Osteoblast (primary cell): ENCODE measurements at regions not wholly inside any gene's neighbourhood (a gene's known extent, or its start where the extent isn't known, plus 50 kb on each side); places are given as distances from the start of the nearest gene placed in this dataset.
A peak's percentile ranks its signal among the peaks of the same experiment; 100 is the strongest.
"Not testable (repeated sequence)": the region's sequence is repeated elsewhere in the genome, so short reads cannot be mapped to it uniquely, and the experiment has no call there.

Experiments used
- DNase-seq: peaks from one replicate; pipeline ENCODE4 v3.0.0; 2011; ENCODE audit warnings: low spot score, mixed read lengths; ENCODE audit not compliant: insufficient read length; ENCODE audit errors: missing footprints
- H2AFZ ChIP-seq: 2 replicates; pipeline ENCODE4 v1.6.0; 2011; ENCODE audit warnings: mild to moderate bottlenecking, low read length
- H3K27ac ChIP-seq: 2 replicates; pipeline ENCODE4 v1.5.1; 2011; ENCODE audit warnings: mild to moderate bottlenecking, low read depth, low read length, moderate library complexity
- H3K27me3 ChIP-seq: 2 replicates; pipeline ENCODE4 v1.6.0; 2012; ENCODE audit warnings: mild to moderate bottlenecking, control low read depth, inconsistent platforms, low read length, moderate library complexity; ENCODE audit not compliant: insufficient read depth
- H3K36me3 ChIP-seq: 2 replicates; pipeline ENCODE4 v1.5.1; 2011; ENCODE audit warnings: mild to moderate bottlenecking, low read length, control low read depth, moderate library complexity; ENCODE audit not compliant: insufficient read depth
- H3K4me1 ChIP-seq: 2 replicates; pipeline ENCODE4 v1.5.1; 2011; ENCODE audit warnings: mild to moderate bottlenecking, low read length, control low read depth, moderate library complexity; ENCODE audit not compliant: insufficient read depth
- H3K4me2 ChIP-seq: 2 replicates; pipeline ENCODE4 v1.6.0; 2011; ENCODE audit warnings: mild to moderate bottlenecking, low read length; ENCODE audit not compliant: insufficient read depth
- H3K4me3 ChIP-seq: fragments of 200-600 bp; sonication (generic); 3 replicates; pipeline ENCODE4 v1.5.1; 2012; ENCODE audit warnings: mild to moderate bottlenecking, low read length, inconsistent platforms; ENCODE audit not compliant: insufficient read depth
- H3K79me2 ChIP-seq: 2 replicates; pipeline ENCODE4 v1.6.0; 2012; ENCODE audit warnings: mild to moderate bottlenecking, low read length, control low read depth, inconsistent platforms; ENCODE audit not compliant: insufficient read depth
- H3K9me3 ChIP-seq: 2 replicates; pipeline ENCODE4 v1.5.1; 2011; ENCODE audit warnings: low read depth, low read length, control low read depth
- H4K20me1 ChIP-seq: 2 replicates; pipeline ENCODE4 v1.6.0; 2012; ENCODE audit warnings: mild to moderate bottlenecking, low read length, control low read depth; ENCODE audit not compliant: insufficient read depth
- CTCF ChIP-seq: IDR thresholded peaks from 2 replicates; pipeline ENCODE4 v1.5.1; 2011; ENCODE audit warnings: mild to moderate bottlenecking, low read depth, low read length, moderate library complexity; ENCODE audit errors: extremely low read depth

GRCh38 chr13:49859560-49859959 lies 67.1 kb upstream of the KPNA3 start:
- peak overlapping the region; percentile 20 for H3K4me3 ChIP-seq
- H4K20me1 ChIP-seq, result no peaks in the 10 kb centered on the region
- peak overlapping the region; percentile 22 for H3K4me2 ChIP-seq
- no peaks in the 10 kb centered on the region for H3K79me2 ChIP-seq
- peaks cover 28% of the 10 kb centered on the region for H3K4me1 ChIP-seq
- no peak for TF ChIP-seq CTCF
- H3K36me3 ChIP-seq, result no peaks in the 10 kb centered on the region
- H2AFZ ChIP-seq, result peak overlapping the region; percentile 57
- DNase-seq, result no peak
- no peaks in the 10 kb centered on the region for H3K9me3 ChIP-seq
- H3K27me3 ChIP-seq, result no peaks in the 10 kb centered on the region
- peak overlapping the region; percentile 84 for H3K27ac ChIP-seq

GRCh38 chr13:49858178-49858856 lies 65.8 kb upstream of the KPNA3 start:
- Histone ChIP-seq H3K4me3 (no peak overlapping the region), H3K79me2 (no peaks in the 10 kb centered on the region), H4K20me1 (no peaks in the 10 kb centered on the region), H3K9me3 (no peaks in the 10 kb centered on the region), H3K27ac (peak overlapping the region; percentile 84), H3K36me3 (no peaks in the 10 kb centered on the region), H3K4me2 (peak overlapping the region; percentile 22), H3K27me3 (no peaks in the 10 kb centered on the region), H2AFZ (no peak overlapping the region), H3K4me1 (peaks cover 28% of the 10 kb centered on the region)
- no peak for TF ChIP-seq CTCF
- DNase-seq, result peak; percentile 71

GRCh38 chr13:49855930-49856329 lies 63.4 kb upstream of the KPNA3 start:
- H3K4me1 ChIP-seq, result peaks cover 28% of the 10 kb centered on the region
- DNase-seq, result no peak
- H3K79me2 ChIP-seq, result no peaks in the 10 kb centered on the region
- H3K27ac ChIP-seq, result no peak overlapping the region
- H3K9me3 ChIP-seq, result no peaks in the 10 kb centered on the region
- H3K36me3 ChIP-seq, result no peaks in the 10 kb centered on the region
- TF ChIP-seq CTCF, result no peak
- no peak overlapping the region for H3K4me3 ChIP-seq
- H4K20me1 ChIP-seq, result no peaks in the 10 kb centered on the region
- H3K4me2 ChIP-seq, result no peak overlapping the region
- H3K27me3 ChIP-seq, result no peaks in the 10 kb centered on the region
- H2AFZ ChIP-seq, result no peak overlapping the region

GRCh38 chr13:49853535-49853934 lies 61.1 kb upstream of the KPNA3 start:
- Histone ChIP-seq H3K36me3 (no peaks in the 10 kb centered on the region), H3K4me2 (no peak overlapping the region), H3K79me2 (no peaks in the 10 kb centered on the region), H3K27me3 (no peaks in the 10 kb centered on the region), H3K27ac (no peak overlapping the region), H2AFZ (no peak overlapping the region), H3K9me3 (no peaks in the 10 kb centered on the region), H3K4me3 (no peak overlapping the region), H3K4me1 (peaks cover 12% of the 10 kb centered on the region), H4K20me1 (no peaks in the 10 kb centered on the region)
- no peak for DNase-seq
- TF ChIP-seq CTCF, result no peak

- H3K27me3 ChIP-seq, H3K79me2 ChIP-seq, H3K4me3 ChIP-seq, H3K4me1 ChIP-seq, H3K27ac ChIP-seq, H3K4me2 ChIP-seq, H4K20me1 ChIP-seq, H3K36me3 ChIP-seq, DNase-seq, H2AFZ ChIP-seq, H3K9me3 ChIP-seq: not testable (repeated sequence)
These were observed 60.0 kb upstream of the KPNA3 start for GRCh38 chr13:49852460-49852859.
